HG02588 (cell line): ENCODE measurements at regions not wholly inside any gene's neighbourhood (a gene's known extent, or its start where the extent isn't known, plus 50 kb on each side); places are given as distances from the start of the nearest gene placed in this dataset.

Experiments
- ATAC-seq: cut with Tn5 transposase; IDR thresholded peaks from one replicate; pipeline ENCODE4 v1.9.1; 2021; ENCODE audit warnings: mild to moderate bottlenecking, moderate library complexity; ENCODE audit not compliant: unreplicated experiment

- no peak for ATAC-seq
These were observed 383.9 kb upstream of the TMCO5A start for GRCh38 chr15:37550360-37551024.

DNA sequence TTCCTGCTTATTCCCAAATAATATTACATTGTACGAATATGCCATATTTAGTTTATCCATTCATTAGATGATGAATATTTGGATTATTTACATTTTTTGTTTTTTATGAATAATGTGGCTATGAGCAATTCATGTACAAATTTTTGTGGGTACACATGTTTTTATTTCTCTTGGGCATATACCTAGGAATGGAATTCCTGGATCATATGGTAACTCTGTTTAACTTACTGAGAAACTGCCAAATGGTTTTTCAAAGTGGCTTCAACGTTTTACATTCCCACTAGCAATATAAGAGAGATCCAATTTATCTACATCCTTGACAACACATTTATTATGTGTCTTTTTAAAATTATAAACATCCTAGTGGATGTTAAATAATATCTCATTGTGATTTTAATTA, 362.0 kb upstream of the TMCO5A start:
- no peak for ATAC-seq

DNA sequence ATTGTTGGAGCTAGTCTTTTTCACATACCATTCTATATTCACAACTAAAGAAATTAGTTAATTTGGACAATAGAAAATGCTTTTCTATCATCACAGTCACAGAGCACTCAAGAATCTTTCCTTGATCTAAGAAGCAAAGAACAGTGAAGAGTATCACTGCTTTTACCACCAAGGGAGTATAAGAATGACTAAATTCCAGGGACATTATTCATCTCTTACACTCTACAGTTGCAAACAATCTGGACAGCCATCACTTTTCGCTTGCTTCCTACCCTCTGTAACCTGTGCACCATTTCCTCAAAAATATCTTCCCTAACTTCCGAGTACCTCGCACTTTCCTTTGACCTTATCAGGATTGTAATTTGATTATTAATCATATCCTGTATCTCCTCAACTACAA, 359.5 kb upstream of the TMCO5A start:
- no peak for ATAC-seq

DNA sequence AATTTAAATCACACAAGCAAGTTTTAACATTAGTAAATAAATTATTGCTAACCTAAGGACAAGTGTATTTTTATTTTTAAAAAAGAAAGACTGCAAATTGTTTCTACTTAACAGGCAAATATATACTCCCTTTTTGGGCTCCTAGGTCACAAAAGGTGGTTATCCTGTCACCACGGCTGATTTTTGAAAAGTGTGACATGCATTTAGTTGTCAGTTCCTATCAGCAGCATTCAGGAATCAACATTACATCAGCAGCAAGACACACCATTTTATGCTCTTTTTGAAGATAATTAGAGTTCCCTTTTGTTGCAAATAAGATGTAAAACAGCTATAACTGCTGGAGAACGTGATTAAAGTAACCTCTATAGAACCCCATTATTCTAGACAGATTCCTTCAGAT, 357.5 kb upstream of the TMCO5A start:
- ATAC-seq, result no peak

- no peak for ATAC-seq
These were observed 352.4 kb upstream of the TMCO5A start for GRCh38 chr15:37581866-37582532.

GRCh38 chr15:37582852-37583251, 351.6 kb upstream of the TMCO5A start:
- no peak for ATAC-seq

- ATAC-seq, result no peak
These were observed 348.3 kb upstream of the TMCO5A start for GRCh38 chr15:37586011-37586583.

- ATAC-seq, result no peak
These were observed 347.5 kb upstream of the TMCO5A start for GRCh38 chr15:37586976-37587375.

DNA sequence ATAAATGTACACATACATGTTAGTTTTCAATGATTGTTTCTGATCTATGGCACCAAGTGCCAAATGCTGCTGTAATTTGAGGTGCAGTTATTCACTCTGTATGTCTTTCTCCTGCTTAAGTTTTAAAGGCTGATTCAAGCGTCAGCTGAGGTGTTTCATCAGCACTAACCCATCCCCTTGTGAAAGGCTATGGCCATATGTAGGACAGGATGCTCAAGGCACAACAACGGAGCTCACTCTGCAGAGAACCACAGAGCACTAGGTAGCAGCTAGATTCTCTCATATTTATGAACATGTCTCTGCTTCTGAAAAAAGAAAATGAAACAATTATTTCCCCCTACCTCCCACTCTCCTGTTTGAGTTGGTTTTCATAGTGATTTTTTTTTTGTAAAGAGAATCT, 340.0 kb upstream of the TMCO5A start:
- no peak for ATAC-seq

DNA sequence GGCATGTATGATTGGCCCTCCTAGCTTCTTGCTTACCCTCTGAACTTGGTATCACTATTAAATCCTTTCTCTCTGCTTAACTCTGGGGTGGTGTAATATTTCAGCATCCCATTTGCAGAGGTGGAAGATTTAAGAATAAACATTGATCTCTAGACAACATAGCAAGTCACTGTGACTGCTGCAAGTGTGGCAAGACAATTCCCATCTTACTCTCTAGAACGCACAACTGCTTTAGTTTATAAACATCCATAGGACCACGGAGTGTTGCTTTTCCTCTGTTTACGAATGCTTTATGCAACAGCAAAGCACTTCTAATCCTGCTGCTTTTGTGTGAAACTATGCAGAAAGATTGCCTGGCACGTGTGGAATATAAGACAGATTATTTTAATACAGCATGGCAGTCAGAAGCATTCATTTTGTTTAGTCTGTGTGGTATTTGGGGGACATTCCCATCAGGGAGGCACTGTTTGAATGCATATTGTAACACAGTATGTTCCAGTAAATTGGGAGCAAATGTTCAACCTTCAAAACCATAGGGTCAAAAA, 338.9 kb upstream of the TMCO5A start:
- ATAC-seq, result no peak

- no peak for ATAC-seq
These were observed 335.3 kb upstream of the TMCO5A start for GRCh38 chr15:37599156-37599555.

DNA sequence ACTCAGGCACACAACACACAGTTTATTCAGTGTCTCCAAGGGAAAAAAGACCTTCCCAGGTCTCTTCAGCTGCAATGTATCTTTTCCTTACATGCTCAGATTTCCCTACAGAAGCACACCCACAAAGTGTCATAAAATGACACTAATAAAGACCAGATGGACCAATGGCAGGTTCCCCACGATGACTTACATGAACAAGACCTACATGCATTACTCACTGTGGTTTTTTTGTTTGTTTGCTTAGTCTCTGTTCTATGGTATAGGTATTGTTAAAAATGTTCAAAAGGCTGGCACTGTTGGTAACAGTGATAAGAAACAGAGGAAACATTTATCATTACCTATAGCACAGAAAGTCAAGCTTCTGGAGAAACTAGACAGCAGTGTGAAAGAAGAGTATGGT, 318.2 kb upstream of the TMCO5A start:
- no peak for ATAC-seq

DNA sequence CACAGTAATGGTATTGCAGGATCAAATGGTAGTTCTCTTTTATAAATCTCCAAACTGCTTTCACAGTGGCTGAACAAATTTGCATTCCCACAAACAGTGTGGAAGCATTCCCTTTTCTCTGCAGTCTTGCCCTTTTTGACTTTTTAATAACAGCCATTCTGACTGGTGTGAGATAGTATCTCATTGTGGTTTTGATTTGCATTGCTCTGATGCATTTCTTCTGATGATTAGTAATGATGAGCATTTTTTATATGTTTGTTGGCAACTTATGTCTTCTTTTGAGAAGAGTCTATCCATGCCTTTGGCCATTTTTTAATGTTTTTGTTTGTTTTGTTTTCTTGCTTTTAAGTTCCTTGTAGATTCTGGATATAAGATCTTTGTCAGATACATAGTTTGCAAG, 316.1 kb upstream of the TMCO5A start:
- no peak for ATAC-seq

DNA sequence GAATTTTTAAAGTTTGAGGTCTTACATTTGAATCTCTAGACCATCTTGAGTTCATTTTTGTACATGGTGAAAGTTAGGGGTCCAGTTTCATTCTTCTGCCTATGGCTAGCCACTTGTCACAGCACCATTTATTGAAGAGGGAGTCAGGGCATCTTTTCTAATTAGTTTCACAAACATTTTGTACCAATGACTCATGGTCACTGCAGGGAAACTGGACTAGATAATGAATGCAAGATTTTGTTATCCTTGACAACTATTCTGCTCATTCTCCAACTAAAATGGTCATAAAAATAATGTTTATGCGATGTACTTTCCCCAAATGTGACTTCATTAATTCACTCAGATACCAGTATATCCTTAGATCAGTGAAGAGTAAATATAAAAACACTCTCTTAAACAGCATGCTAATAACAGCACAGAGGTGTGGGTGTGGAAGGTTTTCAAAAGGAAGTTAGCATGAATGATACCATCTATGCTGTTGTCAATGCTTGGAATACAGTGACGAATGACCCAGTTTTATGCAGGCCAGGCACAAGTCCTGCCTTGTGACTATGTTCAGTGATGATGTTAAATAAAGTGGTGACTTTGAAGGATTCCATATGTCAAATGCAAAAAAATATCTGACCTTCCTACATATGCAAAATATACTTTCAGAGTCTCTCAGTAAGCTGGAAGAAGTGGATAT, 314.9 kb upstream of the TMCO5A start:
- no peak for ATAC-seq

DNA sequence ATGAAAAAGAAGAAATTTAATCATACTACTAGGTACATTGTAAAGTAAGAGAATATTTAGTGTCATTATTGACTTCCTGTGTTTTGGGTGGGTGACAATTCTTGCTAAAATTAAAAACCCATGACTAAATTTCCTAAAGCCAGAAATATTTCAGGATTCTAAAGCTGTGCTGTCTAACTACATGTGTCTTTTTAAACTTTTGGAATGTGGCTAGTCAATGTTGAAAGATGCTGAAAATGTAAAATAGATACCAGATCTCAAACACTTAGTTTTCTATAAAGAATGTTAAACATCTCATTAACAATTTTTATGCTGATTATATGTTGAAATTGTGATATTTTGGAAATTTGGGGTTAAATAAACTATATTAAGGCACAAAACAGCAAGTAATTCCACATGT, 308.9 kb upstream of the TMCO5A start:
- ATAC-seq, result no peak

DNA sequence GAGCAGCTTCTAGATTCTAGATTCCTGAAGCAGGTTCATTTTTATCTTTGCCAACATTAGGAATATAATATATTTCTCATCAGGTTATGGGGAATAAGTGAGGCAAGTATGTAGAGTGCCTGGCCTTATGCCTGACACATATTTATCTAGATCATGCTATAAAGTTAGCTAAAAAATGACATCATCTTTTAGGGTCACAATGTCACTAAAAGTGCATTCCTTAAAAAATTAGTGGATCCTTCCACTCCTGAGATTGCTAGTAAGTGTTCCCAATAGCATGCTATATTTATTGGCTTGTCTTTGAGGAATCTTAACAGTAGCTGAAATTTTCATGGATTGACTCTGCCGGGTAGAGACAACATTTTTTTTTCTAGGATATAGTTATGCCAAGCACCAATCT, 305.9 kb upstream of the TMCO5A start:
- ATAC-seq, result no peak

DNA sequence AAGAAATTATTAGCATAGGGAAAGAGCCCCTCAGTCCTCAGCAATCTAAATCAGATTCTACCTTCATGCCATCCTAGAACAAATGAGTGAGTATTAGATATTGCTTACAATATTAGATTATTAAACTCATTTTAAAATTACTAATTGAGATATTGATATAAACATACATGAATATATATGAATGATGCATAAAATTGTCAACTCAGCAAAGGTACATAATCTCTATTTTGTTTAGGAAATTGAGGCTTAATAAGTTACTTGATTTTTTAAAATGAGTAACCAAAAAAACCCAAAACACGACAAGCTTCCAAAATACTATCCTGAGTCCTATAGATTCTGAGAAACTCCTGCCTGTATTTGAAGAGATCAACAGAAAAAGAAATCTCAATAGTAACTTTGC, 297.7 kb upstream of the TMCO5A start:
- ATAC-seq, result no peak

- ATAC-seq, result no peak
These were observed 296.3 kb upstream of the TMCO5A start for GRCh38 chr15:37638116-37638515.

- ATAC-seq, result no peak
These were observed 295.7 kb upstream of the TMCO5A start for GRCh38 chr15:37638691-37639090.

DNA sequence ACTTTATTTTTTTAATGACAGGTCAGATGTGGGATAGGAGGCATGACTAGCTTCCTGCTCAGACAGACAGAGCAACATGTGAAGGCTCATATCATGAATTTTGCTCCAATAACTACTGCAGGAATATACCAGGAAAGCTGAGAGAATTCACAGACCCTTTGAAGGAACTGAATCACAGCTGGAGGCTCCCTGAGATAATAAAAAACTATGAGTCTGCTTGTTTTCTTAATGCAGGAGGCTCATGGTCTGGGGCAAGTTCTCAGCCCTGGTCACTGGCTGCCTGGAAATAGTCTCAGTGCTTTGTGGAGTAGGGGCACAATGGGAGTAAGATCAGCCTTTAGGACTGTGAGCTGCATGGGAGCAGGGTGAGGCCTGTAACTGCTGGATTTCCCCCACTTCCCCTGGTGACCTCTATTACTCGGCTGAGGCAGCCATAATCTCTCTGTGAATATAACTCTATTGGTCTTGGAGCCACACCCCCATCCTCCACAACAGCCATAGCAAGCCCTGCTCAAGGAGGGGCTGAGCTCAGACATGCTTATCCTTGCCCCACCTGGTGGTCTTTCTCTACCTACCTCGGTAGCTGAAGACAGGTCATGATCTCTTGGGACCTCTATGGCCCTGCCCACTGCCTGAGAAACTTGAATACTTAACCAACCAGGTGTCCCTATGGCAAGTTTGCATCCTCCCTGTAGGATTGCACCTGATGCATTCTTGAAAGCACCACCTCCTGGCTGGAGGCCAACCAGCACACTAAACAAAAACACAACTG, 281.6 kb upstream of the TMCO5A start:
- ATAC-seq, result no peak

DNA sequence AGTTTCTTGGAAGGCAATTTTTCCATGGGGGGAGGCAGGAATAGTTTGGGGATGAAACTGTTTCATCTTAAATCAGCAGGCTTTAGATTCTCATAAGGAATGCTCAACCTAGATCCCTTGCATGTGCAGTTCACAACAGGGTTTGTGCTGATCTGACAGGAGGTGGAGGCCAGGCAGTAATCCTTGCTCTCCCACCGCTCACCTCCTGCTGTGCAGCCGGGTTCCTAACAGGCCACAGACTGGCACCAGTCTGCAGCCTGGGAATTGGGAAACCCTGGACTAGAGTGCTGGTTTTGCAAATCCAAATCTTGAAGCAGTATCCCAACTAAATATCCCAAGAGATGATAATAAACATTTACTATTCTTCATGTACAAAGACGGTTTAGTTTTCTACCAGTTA, 256.3 kb upstream of the TMCO5A start:
- no peak for ATAC-seq
